CD8-positive, alpha-beta memory T cell (primary cell): ENCODE measurements at regions not wholly inside any gene's neighbourhood (a gene's known extent, or its start where the extent isn't known, plus 50 kb on each side); places are given as distances from the start of the nearest gene placed in this dataset.
"Not testable (repeated sequence)": the region's sequence is repeated elsewhere in the genome, so short reads cannot be mapped to it uniquely, and the experiment has no call there.

Experiments used
- CTCF ChIA-PET: fragments of 350-600 bp; sonication (Branson Sonifier 250); formaldehyde crosslinking; loops from one replicate; lab custom pipeline; 2021; ENCODE audit warnings: antibody characterized with exemption; lab: Charles Lee
- POLR2A ChIA-PET: fragments of 350-600 bp; sonication (Branson Sonifier 250); formaldehyde crosslinking; loops from one replicate; lab custom pipeline; 2021; ENCODE audit warnings: antibody characterized with exemption; lab: Charles Lee
- DNase-seq, 5 donors: peaks; one replicate each; pipeline versions ENCODE4 v3.0.0 to v3.0.0-alpha.2; 2020 to 2022; ENCODE audit warnings: mixed read lengths in 1 of 5
- H3K27ac ChIP-seq: one replicate; pipeline ENCODE4 v1.7.0; 2013; ENCODE audit warnings: low read depth, mild to moderate bottlenecking, low read length, moderate library complexity
- H3K27me3 ChIP-seq: 2 replicates; pipeline ENCODE4 v1.7.0; 2013; ENCODE audit warnings: low read length, mild to moderate bottlenecking; ENCODE audit not compliant: insufficient read depth, poor library complexity, severe bottlenecking
- H3K36me3 ChIP-seq: 2 replicates; pipeline ENCODE4 v1.7.0; 2013; ENCODE audit warnings: mild to moderate bottlenecking, low read length, moderate library complexity; ENCODE audit not compliant: insufficient read depth
- H3K4me1 ChIP-seq: 2 replicates; pipeline ENCODE4 v1.7.0; 2013; ENCODE audit warnings: mild to moderate bottlenecking, low read length, moderate library complexity; ENCODE audit not compliant: insufficient read depth
- H3K4me3 ChIP-seq: 2 replicates; pipeline ENCODE4 v1.7.0; 2013; ENCODE audit warnings: mild to moderate bottlenecking, low read length
- H3K9me3 ChIP-seq: 2 replicates; pipeline ENCODE4 v1.7.0; 2013; ENCODE audit warnings: mild to moderate bottlenecking, low read length
- H3K27ac Mint-ChIP-seq, 8 donors: one replicate each; pipeline ENCODE4 v1.8.0; 2020 to 2021; ENCODE audit warnings: mixed read lengths in 8 of 8, mild to moderate bottlenecking in 6 of 8, inconsistent platforms in 3 of 8, moderate library complexity in 3 of 8
- H3K27me3 Mint-ChIP-seq, 2 donors: one replicate each; pipeline ENCODE4 v1.8.0; 2020 to 2021; ENCODE audit warnings: mixed read lengths in 2 of 2, mild to moderate bottlenecking in 1 of 2, moderate library complexity in 1 of 2
- H3K36me3 Mint-ChIP-seq, 3 donors: one replicate each; pipeline ENCODE4 v1.8.0; 2020 to 2021; ENCODE audit warnings: mixed read lengths in 3 of 3, inconsistent platforms in 1 of 3, mild to moderate bottlenecking in 1 of 3
- H3K4me1 Mint-ChIP-seq, 3 donors: one replicate each; pipeline ENCODE4 v1.8.0; 2020 to 2021; ENCODE audit warnings: mixed read lengths in 3 of 3, inconsistent platforms in 1 of 3, mild to moderate bottlenecking in 1 of 3
- H3K4me3 Mint-ChIP-seq, 7 donors: one replicate each; pipeline ENCODE4 v1.8.0; 2020 to 2021; ENCODE audit warnings: mixed read lengths in 7 of 7, mild to moderate bottlenecking in 6 of 7, moderate library complexity in 4 of 7, inconsistent platforms in 2 of 7
- H3K9me3 Mint-ChIP-seq, 5 donors: one replicate each; pipeline ENCODE4 v1.8.0; 2020 to 2022; ENCODE audit warnings: mixed read lengths in 5 of 5, mild to moderate bottlenecking in 3 of 5, moderate library complexity in 2 of 5, inconsistent platforms in 1 of 5

DNA sequence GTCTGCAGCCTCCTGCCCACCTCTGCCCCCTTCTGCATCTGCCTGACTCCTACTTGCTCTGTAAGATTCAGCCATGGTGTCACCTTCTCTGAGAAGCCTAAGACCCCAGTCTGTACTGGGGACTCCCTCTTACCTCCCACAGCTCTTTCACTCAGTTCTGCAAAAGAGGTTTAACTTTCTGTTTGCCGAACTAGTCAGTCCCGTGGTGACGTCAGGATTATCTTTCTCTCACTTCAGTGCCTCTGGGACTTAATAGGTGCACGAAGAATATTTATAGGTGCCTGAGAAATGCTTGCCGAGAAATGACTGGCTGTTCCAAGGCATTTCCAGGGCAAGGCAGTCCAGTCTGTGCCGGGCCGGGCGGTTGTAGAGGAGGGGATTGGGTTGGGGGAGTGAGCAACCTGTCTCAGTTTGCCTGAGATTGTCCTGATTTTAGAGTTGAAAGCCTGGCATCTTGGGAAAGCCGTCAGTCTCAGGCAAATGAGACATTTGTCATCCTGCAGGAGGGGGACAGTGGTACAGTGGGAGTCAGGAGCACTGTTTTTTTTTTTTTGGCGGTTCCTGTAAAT lies 227.5 kb upstream of the NPVF start:
- CTCF ChIA-PET: no interaction called here
- H3K36me3 ChIP-seq: no peaks in the 10 kb centered on the region
- Mint-ChIP-seq H3K27me3 (no peaks in the 10 kb centered on the region), H3K36me3 (no peaks in the 10 kb centered on the region), H3K4me3 (no peak overlapping the region), H3K4me1 (no peaks in the 10 kb centered on the region), H3K9me3 (peaks cover 0 to 3% (median 0%) of the 10 kb centered on the region in 5 donors), H3K27ac (no peak overlapping the region)
- H3K9me3 ChIP-seq: no peaks in the 10 kb centered on the region
- POLR2A ChIA-PET: no interaction called here
- no peak overlapping the region for H3K4me3 ChIP-seq
- H3K4me1 ChIP-seq: no peaks in the 10 kb centered on the region
- H3K27me3 ChIP-seq: no peaks in the 10 kb centered on the region
- no peak overlapping the region for H3K27ac ChIP-seq
- DNase-seq: no peak

DNA sequence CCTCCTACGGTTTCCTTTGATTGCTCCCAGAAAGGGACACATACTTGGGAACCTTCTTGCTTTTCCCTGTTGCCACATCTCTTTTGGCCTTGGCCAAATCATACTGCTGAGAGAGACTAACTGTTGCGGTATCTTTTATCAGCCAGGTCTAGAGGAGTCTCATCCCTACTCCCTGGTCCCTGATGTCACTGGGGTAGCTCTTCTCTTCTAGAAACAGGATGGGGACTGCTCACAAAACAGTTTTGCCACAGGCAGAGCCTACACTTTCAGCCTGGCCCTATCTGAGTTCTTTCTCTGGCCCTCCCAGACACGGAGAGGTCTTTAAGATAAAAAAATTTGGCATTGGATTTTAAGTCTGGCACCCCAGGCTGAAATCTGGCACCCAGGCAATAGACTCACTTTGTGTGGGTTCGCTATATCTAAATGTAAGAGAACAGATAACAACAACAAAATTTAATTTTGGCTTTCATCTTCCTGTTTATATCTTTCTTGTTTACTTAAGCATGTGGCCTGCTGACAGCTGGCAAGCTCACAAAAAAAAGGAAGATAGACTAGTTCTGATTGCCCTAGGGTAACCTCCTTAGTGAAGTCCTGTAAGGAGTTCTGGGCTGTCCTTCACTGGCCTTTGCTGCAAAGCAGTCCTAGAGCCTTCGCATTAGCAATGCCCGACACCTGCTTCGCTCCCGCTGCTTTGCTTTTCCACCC lies 228.3 kb upstream of the NPVF start:
- Mint-ChIP-seq H3K27me3 (no peaks in the 10 kb centered on the region), H3K4me1 (no peaks in the 10 kb centered on the region), H3K4me3 (no peak overlapping the region), H3K9me3 (peaks cover 0 to 3% (median 0%) of the 10 kb centered on the region in 5 donors), H3K36me3 (no peaks in the 10 kb centered on the region), H3K27ac (peak overlapping the region in 1 of 8 donors; percentile 55)
- CTCF ChIA-PET: no interaction called here
- Histone ChIP-seq H3K27ac (no peak overlapping the region), H3K9me3 (no peaks in the 10 kb centered on the region), H3K4me3 (no peak overlapping the region), H3K36me3 (no peaks in the 10 kb centered on the region), H3K27me3 (no peaks in the 10 kb centered on the region), H3K4me1 (no peaks in the 10 kb centered on the region)
- POLR2A ChIA-PET: no interaction called here
- no peak for DNase-seq

DNA sequence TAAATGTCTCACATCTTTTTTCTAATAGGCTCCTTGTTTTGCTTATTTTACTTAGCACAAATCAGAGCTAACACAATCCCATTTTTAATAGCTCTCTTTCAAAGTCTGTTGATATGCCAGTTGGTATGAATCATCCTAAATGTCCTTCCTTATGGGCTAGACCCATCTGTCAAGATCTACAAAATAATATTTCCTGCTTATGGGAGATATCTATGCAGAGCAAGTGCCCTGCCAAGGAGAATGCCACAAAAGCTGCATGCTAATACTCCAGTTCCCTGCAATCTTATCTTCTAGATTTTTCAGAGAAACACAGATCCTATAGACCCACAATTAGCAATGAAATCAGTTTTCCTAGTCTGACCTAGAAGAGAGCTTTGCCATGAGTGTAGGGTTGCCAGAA lies 230.8 kb upstream of the NPVF start:
- Mint-ChIP-seq H3K36me3 (no peaks in the 10 kb centered on the region), H3K27ac (no peak overlapping the region), H3K9me3 (peaks cover 0 to 3% (median 0%) of the 10 kb centered on the region in 5 donors), H3K27me3 (peaks cover 0 to 3% of the 10 kb centered on the region in 2 donors), H3K4me1 (no peaks in the 10 kb centered on the region), H3K4me3 (no peak overlapping the region)
- POLR2A ChIA-PET: no interaction called here
- Histone ChIP-seq H3K27ac (no peak overlapping the region), H3K4me1 (no peaks in the 10 kb centered on the region), H3K36me3 (no peaks in the 10 kb centered on the region), H3K9me3 (no peaks in the 10 kb centered on the region), H3K4me3 (no peak overlapping the region), H3K27me3 (no peaks in the 10 kb centered on the region)
- no peak for DNase-seq
- CTCF ChIA-PET: no interaction called here

DNA sequence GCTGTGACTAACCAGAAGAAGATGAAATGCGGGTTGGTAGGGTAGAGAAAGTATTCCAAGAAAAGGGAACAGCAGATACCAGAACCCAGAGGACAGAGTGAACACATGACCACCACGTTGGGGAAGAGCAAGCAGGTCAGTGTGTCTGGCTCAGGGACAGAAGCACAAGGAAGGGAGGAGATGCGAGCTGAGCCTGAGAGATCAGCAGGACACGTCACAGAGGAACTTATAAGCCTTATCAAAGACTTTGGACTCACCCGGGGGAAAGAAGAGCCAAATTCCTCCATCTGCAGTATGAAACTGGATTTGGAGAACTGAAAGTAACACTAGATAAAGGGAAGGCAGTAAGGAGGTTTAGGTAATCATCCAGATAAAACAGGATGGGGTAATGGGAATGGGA lies 232.1 kb upstream of the NPVF start:
- Histone ChIP-seq H3K27ac (no peak overlapping the region), H3K4me3 (no peak overlapping the region), H3K36me3 (no peaks in the 10 kb centered on the region), H3K27me3 (no peaks in the 10 kb centered on the region), H3K4me1 (no peaks in the 10 kb centered on the region), H3K9me3 (no peaks in the 10 kb centered on the region)
- no peak overlapping the region for H3K27ac Mint-ChIP-seq
- no peaks in the 10 kb centered on the region for H3K4me1 Mint-ChIP-seq
- H3K27me3 Mint-ChIP-seq: peaks cover 0 to 9% of the 10 kb centered on the region in 2 donors
- ChIA-PET POLR2A (no interaction called here), CTCF (no interaction called here)
- H3K9me3 Mint-ChIP-seq: peaks cover 0 to 3% (median 0%) of the 10 kb centered on the region in 5 donors
- no peak for DNase-seq
- no peaks in the 10 kb centered on the region for H3K36me3 Mint-ChIP-seq
- no peak overlapping the region for H3K4me3 Mint-ChIP-seq

DNA sequence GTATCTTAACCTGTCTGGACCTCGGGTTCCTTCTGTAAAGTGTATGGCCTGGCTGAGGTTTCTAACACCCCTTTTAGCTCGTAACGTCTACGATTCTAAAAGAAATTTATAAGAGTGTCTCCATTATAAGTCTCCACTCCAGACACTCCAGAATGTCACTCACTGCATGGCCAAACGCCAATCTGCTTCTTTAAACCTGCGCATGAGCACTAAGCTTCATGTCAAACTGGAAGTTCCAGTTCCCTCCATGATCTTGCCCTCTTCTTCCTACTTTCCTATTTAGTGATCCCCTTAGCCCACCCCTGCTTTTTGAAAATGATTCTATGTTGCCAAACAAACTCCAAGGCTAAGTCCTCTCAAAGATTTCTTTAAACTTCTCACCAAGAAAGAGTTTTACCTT lies 241.4 kb upstream of the NPVF start:
- no peaks in the 10 kb centered on the region for H3K27me3 ChIP-seq
- no peak for DNase-seq
- Mint-ChIP-seq H3K4me1 (no peaks in the 10 kb centered on the region), H3K36me3 (no peaks in the 10 kb centered on the region), H3K4me3 (no peak overlapping the region), H3K27ac (no peak overlapping the region), H3K9me3 (no peaks in the 10 kb centered on the region), H3K27me3 (peaks cover 3 to 20% of the 10 kb centered on the region in 2 donors)
- H3K4me3 ChIP-seq: no peak overlapping the region
- POLR2A ChIA-PET: no interaction called here
- CTCF ChIA-PET: no interaction called here
- no peaks in the 10 kb centered on the region for H3K36me3 ChIP-seq
- no peaks in the 10 kb centered on the region for H3K4me1 ChIP-seq
- no peak overlapping the region for H3K27ac ChIP-seq
- H3K9me3 ChIP-seq: no peaks in the 10 kb centered on the region

DNA sequence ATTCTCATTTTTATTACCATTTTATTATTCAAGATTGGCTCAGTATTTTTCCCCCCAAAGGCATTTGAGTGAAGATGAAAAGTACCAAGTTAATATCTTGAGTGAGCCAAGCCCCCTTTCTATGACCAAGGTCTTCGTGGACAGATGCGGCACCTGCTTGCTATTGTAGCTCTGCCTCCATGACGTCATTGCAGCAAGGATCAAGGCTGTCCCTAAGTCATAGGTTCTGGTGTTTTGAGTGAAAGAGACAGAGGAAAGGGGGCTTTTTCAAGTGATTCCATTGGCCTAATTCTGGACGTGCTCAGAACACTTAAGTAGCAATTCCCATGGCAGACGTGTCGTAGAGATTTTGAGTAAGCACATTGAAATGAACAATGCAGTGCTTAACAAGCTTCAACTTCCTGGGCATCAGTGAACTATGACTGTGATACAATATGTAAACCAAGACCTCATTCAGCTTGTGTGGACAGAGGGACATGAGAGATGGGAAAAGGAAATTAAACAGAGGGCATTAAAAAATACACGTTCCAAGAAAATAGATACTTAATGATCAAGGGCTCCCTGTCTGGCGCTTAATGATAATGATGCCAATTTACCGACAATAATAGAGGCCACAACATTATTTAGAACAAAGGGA lies 248.7 kb upstream of the NPVF start:
- Histone ChIP-seq H3K36me3 (no peaks in the 10 kb centered on the region), H3K4me1 (no peaks in the 10 kb centered on the region), H3K27me3 (no peaks in the 10 kb centered on the region), H3K27ac (no peak overlapping the region), H3K9me3 (no peaks in the 10 kb centered on the region), H3K4me3 (no peak overlapping the region)
- no peak for DNase-seq
- H3K4me1 Mint-ChIP-seq: no peaks in the 10 kb centered on the region
- no peaks in the 10 kb centered on the region for H3K36me3 Mint-ChIP-seq
- ChIA-PET POLR2A (no interaction called here), CTCF (no interaction called here)
- H3K27ac Mint-ChIP-seq: no peak overlapping the region
- no peaks in the 10 kb centered on the region for H3K9me3 Mint-ChIP-seq
- H3K27me3 Mint-ChIP-seq: peaks cover 3 to 14% of the 10 kb centered on the region in 2 donors
- no peak overlapping the region for H3K4me3 Mint-ChIP-seq

DNA sequence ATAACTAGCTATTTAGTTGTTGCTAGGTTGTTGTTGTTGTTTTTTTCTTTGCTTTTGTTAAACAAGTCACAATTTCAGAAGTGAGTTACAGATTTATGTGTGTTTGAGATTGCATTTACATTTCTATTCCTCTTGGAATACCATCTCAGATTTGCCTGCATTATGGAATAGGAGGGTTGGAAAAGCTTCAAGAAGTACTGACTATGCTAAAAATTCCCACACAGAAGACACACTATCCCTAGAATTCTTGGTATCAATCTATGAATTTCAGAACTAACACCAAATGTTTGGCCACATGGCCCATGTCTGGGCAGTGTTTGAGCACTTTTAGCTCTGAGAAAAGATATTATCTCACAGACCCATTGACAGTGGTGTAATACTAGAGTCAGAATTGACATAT lies 249.9 kb upstream of the NPVF start:
- H3K9me3 Mint-ChIP-seq, CTCF ChIA-PET, H3K4me3 Mint-ChIP-seq, H3K4me1 Mint-ChIP-seq, H3K36me3 Mint-ChIP-seq, DNase-seq, H3K27ac Mint-ChIP-seq, POLR2A ChIA-PET, H3K36me3 ChIP-seq, H3K27ac ChIP-seq, H3K9me3 ChIP-seq, H3K4me3 ChIP-seq, H3K4me1 ChIP-seq, H3K27me3 ChIP-seq: not testable (repeated sequence)
- H3K27me3 Mint-ChIP-seq: peaks cover 2 to 12% of the 10 kb centered on the region in 2 donors

DNA sequence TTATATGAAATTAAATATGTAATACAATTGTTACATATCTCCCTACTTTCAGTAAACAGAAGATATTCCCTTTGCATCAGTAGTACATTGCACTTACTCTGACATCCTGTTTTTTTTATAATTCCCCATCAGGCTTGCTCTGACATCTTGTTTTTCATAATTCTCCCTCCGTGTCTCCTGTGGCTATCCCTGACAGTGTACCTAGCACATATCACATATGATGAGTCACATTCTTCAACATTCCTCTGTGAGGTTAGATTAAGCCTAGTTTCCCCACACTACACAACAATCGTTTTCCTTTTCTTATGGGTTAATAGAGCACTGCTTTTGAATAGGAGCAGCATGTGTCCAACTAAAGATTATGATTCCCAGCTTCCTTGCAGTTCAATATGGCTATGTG lies 250.6 kb upstream of the NPVF start:
- Mint-ChIP-seq H3K36me3 (no peaks in the 10 kb centered on the region), H3K9me3 (no peaks in the 10 kb centered on the region), H3K4me3 (no peak overlapping the region), H3K27ac (peak overlapping the region in 1 of 8 donors; percentile 56), H3K27me3 (peaks cover 2 to 13% of the 10 kb centered on the region in 2 donors), H3K4me1 (no peaks in the 10 kb centered on the region)
- no peaks in the 10 kb centered on the region for H3K4me1 ChIP-seq
- H3K4me3 ChIP-seq: no peak overlapping the region
- DNase-seq: no peak
- no peaks in the 10 kb centered on the region for H3K36me3 ChIP-seq
- no peaks in the 10 kb centered on the region for H3K27me3 ChIP-seq
- no peak overlapping the region for H3K27ac ChIP-seq
- H3K9me3 ChIP-seq: no peaks in the 10 kb centered on the region
- POLR2A ChIA-PET: no interaction called here
- CTCF ChIA-PET: no interaction called here
